Tibial artery (tissue), 4 donors: ENCODE measurements at regions not wholly inside any gene's neighbourhood (a gene's known extent, or its start where the extent isn't known, plus 50 kb on each side); places are given as distances from the start of the nearest gene placed in this dataset.

Source experiments
- DNase-seq, 2 donors: peaks; one replicate each; pipeline ENCODE4 v3.0.0-alpha.2; 2019
- H3K27ac ChIP-seq, 2 donors: fragments of 200-600 bp; sonication (generic) in 1 of 2; 1 replicate in 1 of 2; 2 replicates in 1 of 2; pipeline ENCODE4 v1.5.1; 2018 to 2019; ENCODE audit warnings: mild to moderate bottlenecking in 1 of 2
- H3K27me3 ChIP-seq, 2 donors: fragments of 200-600 bp; sonication (generic) in 1 of 2; one replicate each; pipeline versions ENCODE4 v1.5.1 to v1.6.0; 2016 to 2019
- H3K36me3 ChIP-seq, 3 donors: fragments of 200-600 bp; sonication (generic) in 2 of 3; one replicate each; pipeline ENCODE4 v1.5.1; 2016 to 2019; ENCODE audit warnings: mild to moderate bottlenecking in 2 of 3
- H3K4me1 ChIP-seq, 4 donors: fragments of 200-600 bp; sonication (generic) in 2 of 4; 1 replicate in 3 of 4; 2 replicates in 1 of 4; pipeline ENCODE4 v1.5.1; 2016 to 2019
- H3K4me3 ChIP-seq, 2 donors: fragments of 200-600 bp; sonication (generic) in 1 of 2; 1 replicate in 1 of 2; 2 replicates in 1 of 2; pipeline ENCODE4 v1.5.1; 2018 to 2019; ENCODE audit warnings: mild to moderate bottlenecking in 2 of 2
- H3K9me3 ChIP-seq, 3 donors: fragments of 200-600 bp; sonication (generic) in 1 of 3; one replicate each; pipeline ENCODE4 v1.5.1; 2016 to 2019
- CTCF ChIP-seq, 2 experiments: fragments of 200-600 bp in 1 of 2; fragments of 450-650 bp in 1 of 2; IDR thresholded peaks; one replicate each; pipeline ENCODE4 v1.5.1; 2017 to 2019; ENCODE audit warnings: antibody characterized with exemption in 2 of 2, mild to moderate bottlenecking in 1 of 2, moderate library complexity in 1 of 2
- intact Hi-C: fragments of 100-400 bp; cut with DNase I; formaldehyde crosslinking; loops from one replicate; pipeline ENCODE4 v1.15.0; 2023; ENCODE audit warnings: low total_unique reads

GRCh38 chr5:17810734-17811133, 176.5 kb downstream of the TAF11L14 start:
- H3K9me3 ChIP-seq: no peaks in the 10 kb centered on the region
- intact Hi-C loops: no loop called here
- DNase-seq: no peak
- H3K27ac ChIP-seq: no peak overlapping the region
- H3K4me1 ChIP-seq: no peaks in the 10 kb centered on the region
- no peak for TF ChIP-seq CTCF (IDR thresholded peaks at IDR 0.05)
- no peak overlapping the region for H3K4me3 ChIP-seq
- no peaks in the 10 kb centered on the region for H3K27me3 ChIP-seq
- H3K36me3 ChIP-seq: no peaks in the 10 kb centered on the region

- intact Hi-C loops: no loop called here
- TF ChIP-seq CTCF (IDR thresholded peaks at IDR 0.05): no peak
- Histone ChIP-seq H3K27ac (no peak overlapping the region), H3K27me3 (no peaks in the 10 kb centered on the region), H3K4me1 (no peaks in the 10 kb centered on the region), H3K9me3 (no peaks in the 10 kb centered on the region), H3K4me3 (no peak overlapping the region), H3K36me3 (no peaks in the 10 kb centered on the region)
- DNase-seq: no peak
Observed at GRCh38 chr5:17813214-17813613, 179.0 kb downstream of the TAF11L14 start.

DNA sequence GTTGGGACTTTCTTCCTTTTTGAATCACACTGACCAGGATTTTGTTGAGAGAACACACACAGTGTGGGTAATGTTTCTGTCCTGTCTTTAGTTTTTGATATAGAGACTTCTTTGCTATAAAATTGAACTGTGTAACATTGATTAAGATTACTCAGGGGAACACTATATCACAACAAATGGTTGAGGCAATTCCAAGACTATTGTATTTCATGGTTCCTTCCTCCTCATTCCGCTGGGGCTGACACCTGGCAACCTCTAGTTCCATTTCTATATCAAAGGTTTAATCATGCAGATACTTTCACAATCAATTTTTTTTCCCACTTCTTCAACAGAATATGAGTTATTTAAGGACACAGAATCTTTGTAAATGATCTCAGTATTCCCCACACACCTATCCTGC, 182.2 kb downstream of the TAF11L14 start:
- Histone ChIP-seq H3K4me3 (no peak overlapping the region), H3K4me1 (no peaks in the 10 kb centered on the region), H3K9me3 (no peaks in the 10 kb centered on the region), H3K27me3 (no peaks in the 10 kb centered on the region), H3K27ac (no peak overlapping the region), H3K36me3 (no peaks in the 10 kb centered on the region)
- TF ChIP-seq CTCF (IDR thresholded peaks at IDR 0.05): no peak
- DNase-seq: no peak
- intact Hi-C loops: no loop called here

- no peak for DNase-seq
- no peaks in the 10 kb centered on the region for H3K36me3 ChIP-seq
- H3K4me3 ChIP-seq: no peak overlapping the region
- H3K27me3 ChIP-seq: no peaks in the 10 kb centered on the region
- intact Hi-C loops: no loop called here
- no peaks in the 10 kb centered on the region for H3K9me3 ChIP-seq
- no peak for TF ChIP-seq CTCF (IDR thresholded peaks at IDR 0.05)
- no peak overlapping the region for H3K27ac ChIP-seq
- no peaks in the 10 kb centered on the region for H3K4me1 ChIP-seq
Observed at GRCh38 chr5:17816944-17817343, 182.7 kb downstream of the TAF11L14 start.

DNA sequence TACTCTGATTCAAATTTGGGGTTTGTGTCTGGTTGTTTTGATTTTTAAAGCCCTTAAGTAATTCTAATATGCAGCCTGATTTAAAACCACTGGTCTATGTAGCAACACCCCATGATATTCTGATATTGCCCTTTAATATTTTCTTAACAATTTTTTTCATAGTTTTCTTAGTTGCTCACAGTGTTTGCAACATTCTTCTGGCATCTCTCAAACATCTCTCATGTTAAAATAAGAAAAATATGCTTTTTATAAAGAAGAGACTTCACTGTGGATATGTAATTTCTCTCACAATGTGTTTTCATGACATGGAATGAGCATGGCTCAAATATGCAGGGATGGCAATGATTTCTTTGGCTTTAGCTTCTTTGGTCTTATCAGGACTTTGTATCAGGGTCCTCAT, 183.7 kb downstream of the TAF11L14 start:
- no peak for TF ChIP-seq CTCF (IDR thresholded peaks at IDR 0.05)
- H3K9me3 ChIP-seq: no peaks in the 10 kb centered on the region
- H3K27ac ChIP-seq: no peak overlapping the region
- no peak for DNase-seq
- no peaks in the 10 kb centered on the region for H3K36me3 ChIP-seq
- H3K4me3 ChIP-seq: no peak overlapping the region
- H3K4me1 ChIP-seq: no peaks in the 10 kb centered on the region
- H3K27me3 ChIP-seq: no peaks in the 10 kb centered on the region
- intact Hi-C loops: no loop called here

- Histone ChIP-seq H3K4me1 (no peaks in the 10 kb centered on the region), H3K9me3 (no peaks in the 10 kb centered on the region), H3K36me3 (no peaks in the 10 kb centered on the region), H3K27ac (no peak overlapping the region), H3K4me3 (no peak overlapping the region), H3K27me3 (no peaks in the 10 kb centered on the region)
- intact Hi-C loops: no loop called here
- TF ChIP-seq CTCF (IDR thresholded peaks at IDR 0.05): no peak
- DNase-seq: no peak
Observed at GRCh38 chr5:17819783-17820182, 185.5 kb downstream of the TAF11L14 start.
